ENCODE measurements at regions not wholly inside any gene's neighbourhood (a gene's known extent, or its start where the extent isn't known, plus 50 kb on each side); places are given as distances from the start of the nearest gene placed in this dataset.
A peak's percentile ranks its signal among the peaks of the same experiment; 100 is the strongest.

- TF ChIP-seq EZH2 (IDR thresholded peaks at IDR 0.05; ENCODE audit: insufficient read depth, low read length) (no peak), CTCF (IDR thresholded peaks at IDR 0.05; ENCODE audit: insufficient read depth, low read depth, low read length) (no peak)
These were observed 348.7 kb upstream of the NFE2L3 start for GRCh38 chr7:25803117-25803887.

DNA sequence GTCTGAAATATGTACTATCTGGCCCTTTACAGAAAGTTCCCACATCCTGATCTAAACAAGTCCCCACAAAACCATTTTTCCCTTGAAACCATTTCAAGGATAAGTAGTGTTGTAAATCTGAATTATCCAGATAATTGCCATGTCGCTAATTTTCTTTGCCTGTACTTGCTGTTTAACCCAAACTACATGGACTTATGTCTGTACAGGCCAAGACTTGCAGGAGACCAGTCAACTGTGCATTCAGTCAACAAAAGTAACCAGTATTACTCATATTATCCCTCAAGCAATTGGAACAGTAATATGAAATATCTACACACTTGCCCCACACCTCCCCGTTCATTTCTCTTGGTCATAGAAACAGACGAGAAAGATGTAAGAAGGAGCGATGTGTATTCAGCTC lies 347.8 kb upstream of the NFE2L3 start:
- Mint-ChIP-seq H3K36me3 (ENCODE audit: low read depth, unreplicated experiment) (no peaks in the 10 kb centered on the region), H3K27ac (ENCODE audit: unreplicated experiment) (no peak overlapping the region)
- FAIRE-seq, result no peak

More at GRCh38 chr7:25803117-25803887, 348.7 kb upstream of the NFE2L3 start:
- H4K20me1 ChIP-seq (ENCODE audit: insufficient read depth, low read length), result no peaks in the 10 kb centered on the region
- Mint-ChIP-seq H3K27ac (ENCODE audit: unreplicated experiment) (peak overlapping the region; percentile 51), H3K27me3 (ENCODE audit: low read depth, unreplicated experiment) (no peaks in the 10 kb centered on the region), H3K4me3 (ENCODE audit: unreplicated experiment) (no peak overlapping the region), H3K4me1 (ENCODE audit: low read depth, unreplicated experiment) (peaks cover 36% of the 10 kb centered on the region), H3K36me3 (ENCODE audit: low read depth, unreplicated experiment) (no peaks in the 10 kb centered on the region), H3K9me3 (ENCODE audit: unreplicated experiment) (no peaks in the 10 kb centered on the region)
- H3K4me2 ChIP-seq (ENCODE audit: low read length), result no peak overlapping the region
- no peak overlapping the region for H2AFZ ChIP-seq (ENCODE audit: low read depth, low read length)
- H3K27ac ChIP-seq (ENCODE audit: low read depth, low read length), result no peak overlapping the region
- no peaks in the 10 kb centered on the region for H3K4me1 ChIP-seq (ENCODE audit: insufficient read depth, low read length)
- H3K36me3 ChIP-seq (ENCODE audit: insufficient read depth, low read length), result no peaks in the 10 kb centered on the region
- DNase-seq (ENCODE audit: low read depth) (no peak), FAIRE-seq (no peak)
- no peaks in the 10 kb centered on the region for H3K27me3 ChIP-seq (ENCODE audit: insufficient read depth, low read length)
- H3K9ac ChIP-seq (ENCODE audit: low read length), result no peak overlapping the region
- no peaks in the 10 kb centered on the region for H3K9me3 ChIP-seq (ENCODE audit: insufficient read depth, low read depth, low read length)
- H3K79me2 ChIP-seq (ENCODE audit: insufficient read depth, low read length), result no peaks in the 10 kb centered on the region
- no peak overlapping the region for H3K4me3 ChIP-seq (ENCODE audit: insufficient read depth, low read depth, low read length)

More for the DNA sequence above, 347.8 kb upstream of the NFE2L3 start:
- Histone ChIP-seq H3K4me3 (ENCODE audit: insufficient read depth, low read depth, low read length) (no peak overlapping the region), H3K27ac (ENCODE audit: low read depth, low read length) (no peak overlapping the region), H3K27me3 (ENCODE audit: insufficient read depth, low read length) (no peaks in the 10 kb centered on the region), H2AFZ (ENCODE audit: low read depth, low read length) (no peak overlapping the region), H3K4me1 (ENCODE audit: insufficient read depth, low read length) (no peaks in the 10 kb centered on the region), H3K4me2 (ENCODE audit: low read length) (no peak overlapping the region), H3K9me3 (ENCODE audit: insufficient read depth, low read depth, low read length) (no peaks in the 10 kb centered on the region), H3K36me3 (ENCODE audit: insufficient read depth, low read length) (no peaks in the 10 kb centered on the region), H4K20me1 (ENCODE audit: insufficient read depth, low read length) (no peaks in the 10 kb centered on the region), H3K79me2 (ENCODE audit: insufficient read depth, low read length) (no peaks in the 10 kb centered on the region), H3K9ac (ENCODE audit: low read length) (no peak overlapping the region)
- no peak for DNase-seq (ENCODE audit: low read depth)
- Mint-ChIP-seq H3K27me3 (ENCODE audit: low read depth, unreplicated experiment) (no peaks in the 10 kb centered on the region), H3K9me3 (ENCODE audit: unreplicated experiment) (no peaks in the 10 kb centered on the region), H3K4me1 (ENCODE audit: low read depth, unreplicated experiment) (peaks cover 32% of the 10 kb centered on the region), H3K4me3 (ENCODE audit: unreplicated experiment) (no peak overlapping the region)
- TF ChIP-seq EZH2 (IDR thresholded peaks at IDR 0.05; ENCODE audit: insufficient read depth, low read length), result no peak
- TF ChIP-seq CTCF (IDR thresholded peaks at IDR 0.05; ENCODE audit: insufficient read depth, low read depth, low read length), result no peak

Measured in astrocyte (in vitro differentiated cells and primary cell).